ENCODE measurements at regions not wholly inside any gene's neighbourhood (a gene's known extent, or its start where the extent isn't known, plus 50 kb on each side); places are given as distances from the start of the nearest gene placed in this dataset.
"Not testable (repeated sequence)": the region's sequence is repeated elsewhere in the genome, so short reads cannot be mapped to it uniquely, and the experiment has no call there.

- not testable (repeated sequence) for DNase-seq (ENCODE audit: low spot score)
Observed at GRCh38 chr15:85196697-85197096, 183.7 kb upstream of the AKAP13 start.

DNA sequence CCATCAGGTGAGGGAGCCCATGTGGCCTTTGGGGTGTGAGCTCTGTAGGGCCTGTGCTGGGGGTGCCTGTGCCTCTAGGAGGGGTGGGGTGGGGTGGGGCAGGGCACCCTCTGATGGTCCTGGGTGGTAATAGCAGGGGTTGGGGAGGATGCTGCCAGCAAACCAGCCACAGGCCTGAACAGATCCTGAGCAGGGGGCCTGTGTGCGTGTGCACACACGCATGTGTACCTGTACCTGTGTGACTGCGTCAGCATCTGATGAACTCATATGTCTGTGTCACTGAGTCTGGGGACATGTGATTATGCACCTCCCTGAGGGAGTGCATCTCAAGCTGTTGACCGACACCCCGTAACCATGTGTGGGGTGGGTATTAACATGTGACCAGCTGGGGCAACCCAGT lies 182.8 kb upstream of the AKAP13 start:
- DNase-seq (ENCODE audit: low spot score), result not testable (repeated sequence)

- DNase-seq (ENCODE audit: low spot score), result not testable (repeated sequence)
Observed at GRCh38 chr15:85198432-85198831, 182.0 kb upstream of the AKAP13 start.

- not testable (repeated sequence) for DNase-seq (ENCODE audit: low spot score)
Observed at GRCh38 chr15:85200215-85200614, 180.2 kb upstream of the AKAP13 start.

GRCh38 chr15:85201118-85201793 lies 179.1 kb upstream of the AKAP13 start:
- not testable (repeated sequence) for DNase-seq (ENCODE audit: low spot score)

DNA sequence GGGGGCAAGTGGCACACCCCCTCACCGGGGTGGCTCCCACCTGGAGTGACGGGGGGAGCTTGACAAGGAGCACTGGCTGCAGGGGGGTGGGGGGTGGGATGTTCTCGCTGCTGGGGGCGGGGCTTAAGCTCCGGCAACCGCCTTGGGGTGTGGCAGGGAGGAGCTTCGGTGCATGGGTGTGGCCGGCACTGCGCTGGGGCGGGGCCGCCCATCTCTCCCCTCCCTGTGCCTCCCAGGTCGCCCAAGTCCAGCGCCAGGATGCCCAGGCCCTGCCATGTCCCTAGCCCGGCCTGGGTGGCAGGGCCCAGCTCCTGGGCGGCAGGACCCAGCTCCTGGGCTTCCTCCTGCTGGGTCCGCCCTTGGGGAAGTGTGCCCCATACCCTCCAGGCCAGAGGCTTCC lies 175.9 kb upstream of the AKAP13 start:
- not testable (repeated sequence) for DNase-seq (ENCODE audit: low spot score)

GRCh38 chr15:85233791-85234325 lies 146.5 kb upstream of the AKAP13 start:
- not testable (repeated sequence) for DNase-seq (ENCODE audit: low spot score)

- not testable (repeated sequence) for DNase-seq (ENCODE audit: low spot score)
Observed at GRCh38 chr15:85234450-85235196, 145.8 kb upstream of the AKAP13 start.

DNA sequence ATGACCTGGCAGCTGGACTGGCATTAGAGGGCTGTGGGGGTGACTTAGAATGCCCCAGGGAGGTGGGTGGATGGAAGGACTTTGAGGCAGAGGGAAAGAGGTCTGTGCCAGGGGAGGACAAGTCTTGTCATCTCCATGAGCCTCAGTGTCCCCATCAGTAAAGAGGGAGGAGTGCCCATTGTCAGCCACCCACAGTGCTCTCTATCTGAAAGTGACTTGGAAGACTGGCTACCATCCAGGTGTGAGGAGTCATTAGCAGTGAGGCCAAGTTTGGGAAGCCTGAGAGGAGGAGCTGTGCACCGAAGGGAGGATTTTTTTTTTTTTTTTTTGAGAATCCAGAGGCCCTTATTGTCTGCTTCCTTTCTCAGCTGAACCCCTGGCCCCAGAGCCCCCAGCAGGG lies 136.3 kb upstream of the AKAP13 start:
- DNase-seq (ENCODE audit: low spot score), result not testable (repeated sequence)

- not testable (repeated sequence) for DNase-seq (ENCODE audit: low spot score)
Observed at GRCh38 chr15:85250938-85251542, 129.4 kb upstream of the AKAP13 start.

GRCh38 chr15:85253196-85253915 lies 127.0 kb upstream of the AKAP13 start:
- not testable (repeated sequence) for DNase-seq (ENCODE audit: low spot score)

GRCh38 chr15:85254961-85255360 lies 125.4 kb upstream of the AKAP13 start:
- not testable (repeated sequence) for DNase-seq (ENCODE audit: low spot score)

- DNase-seq (ENCODE audit: low spot score), result not testable (repeated sequence)
Observed at GRCh38 chr15:85255502-85255901, 124.9 kb upstream of the AKAP13 start.

- not testable (repeated sequence) for DNase-seq (ENCODE audit: low spot score)
Observed at GRCh38 chr15:85256009-85256997, 124.1 kb upstream of the AKAP13 start.

GRCh38 chr15:85258062-85258445 lies 122.3 kb upstream of the AKAP13 start:
- DNase-seq (ENCODE audit: low spot score), result not testable (repeated sequence)

GRCh38 chr15:85258559-85259209 lies 121.7 kb upstream of the AKAP13 start:
- not testable (repeated sequence) for DNase-seq (ENCODE audit: low spot score)

GRCh38 chr15:85260526-85260925 lies 119.9 kb upstream of the AKAP13 start:
- DNase-seq (ENCODE audit: low spot score), result not testable (repeated sequence)

- DNase-seq (ENCODE audit: low spot score), result not testable (repeated sequence)
Observed at GRCh38 chr15:85262461-85263055, 117.8 kb upstream of the AKAP13 start.

GRCh38 chr15:85263842-85264440 lies 116.5 kb upstream of the AKAP13 start:
- DNase-seq (ENCODE audit: low spot score), result not testable (repeated sequence)
